LNCaP clone FGC (cell line): ENCODE measurements at regions not wholly inside any gene's neighbourhood (a gene's known extent, or its start where the extent isn't known, plus 50 kb on each side); places are given as distances from the start of the nearest gene placed in this dataset.

ENCODE experiments used
- DNase-seq: peaks from one replicate; pipeline ENCODE4 v3.0.0-alpha.2; 2011; ENCODE audit warnings: low read depth
- H3K4me3 ChIP-seq: 2 replicates; pipeline ENCODE4 v1.5.1; 2011; ENCODE audit warnings: mild to moderate bottlenecking, low read depth, low read length, control low read depth
- TF ChIP-seq, protein P1 (sequence below): IDR thresholded peaks from 2 replicates; pipeline ENCODE4 v1.5.1; 2012; ENCODE audit warnings: mild to moderate bottlenecking; ENCODE audit not compliant: control insufficient read depth, insufficient read depth; ENCODE audit errors: extremely low read depth

DNA sequence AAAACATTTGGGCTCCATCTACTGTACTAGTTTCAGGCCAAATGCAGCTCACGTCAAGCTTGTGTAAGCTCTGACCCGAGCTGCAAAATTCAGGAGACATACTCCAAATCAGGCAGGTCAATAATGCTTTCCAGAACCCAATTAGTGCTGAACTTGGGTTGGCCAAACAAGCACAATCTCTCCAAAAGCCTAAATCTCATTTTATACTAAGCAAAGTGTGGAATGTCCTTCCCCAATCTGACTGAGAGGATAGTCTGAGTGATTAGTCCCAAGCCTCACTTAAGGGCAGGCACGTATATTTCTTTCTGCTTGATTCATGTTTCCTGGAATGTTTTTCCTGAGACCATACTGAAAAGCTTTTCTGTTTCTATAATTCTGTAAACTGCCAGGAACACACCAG is 79.9 kb downstream of the NKX6-1 start:
- H3K4me3 ChIP-seq: no peak overlapping the region
- no peak for DNase-seq
- TF ChIP-seq, protein P1, sequence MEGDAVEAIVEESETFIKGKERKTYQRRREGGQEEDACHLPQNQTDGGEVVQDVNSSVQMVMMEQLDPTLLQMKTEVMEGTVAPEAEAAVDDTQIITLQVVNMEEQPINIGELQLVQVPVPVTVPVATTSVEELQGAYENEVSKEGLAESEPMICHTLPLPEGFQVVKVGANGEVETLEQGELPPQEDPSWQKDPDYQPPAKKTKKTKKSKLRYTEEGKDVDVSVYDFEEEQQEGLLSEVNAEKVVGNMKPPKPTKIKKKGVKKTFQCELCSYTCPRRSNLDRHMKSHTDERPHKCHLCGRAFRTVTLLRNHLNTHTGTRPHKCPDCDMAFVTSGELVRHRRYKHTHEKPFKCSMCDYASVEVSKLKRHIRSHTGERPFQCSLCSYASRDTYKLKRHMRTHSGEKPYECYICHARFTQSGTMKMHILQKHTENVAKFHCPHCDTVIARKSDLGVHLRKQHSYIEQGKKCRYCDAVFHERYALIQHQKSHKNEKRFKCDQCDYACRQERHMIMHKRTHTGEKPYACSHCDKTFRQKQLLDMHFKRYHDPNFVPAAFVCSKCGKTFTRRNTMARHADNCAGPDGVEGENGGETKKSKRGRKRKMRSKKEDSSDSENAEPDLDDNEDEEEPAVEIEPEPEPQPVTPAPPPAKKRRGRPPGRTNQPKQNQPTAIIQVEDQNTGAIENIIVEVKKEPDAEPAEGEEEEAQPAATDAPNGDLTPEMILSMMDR: no peak

DNA sequence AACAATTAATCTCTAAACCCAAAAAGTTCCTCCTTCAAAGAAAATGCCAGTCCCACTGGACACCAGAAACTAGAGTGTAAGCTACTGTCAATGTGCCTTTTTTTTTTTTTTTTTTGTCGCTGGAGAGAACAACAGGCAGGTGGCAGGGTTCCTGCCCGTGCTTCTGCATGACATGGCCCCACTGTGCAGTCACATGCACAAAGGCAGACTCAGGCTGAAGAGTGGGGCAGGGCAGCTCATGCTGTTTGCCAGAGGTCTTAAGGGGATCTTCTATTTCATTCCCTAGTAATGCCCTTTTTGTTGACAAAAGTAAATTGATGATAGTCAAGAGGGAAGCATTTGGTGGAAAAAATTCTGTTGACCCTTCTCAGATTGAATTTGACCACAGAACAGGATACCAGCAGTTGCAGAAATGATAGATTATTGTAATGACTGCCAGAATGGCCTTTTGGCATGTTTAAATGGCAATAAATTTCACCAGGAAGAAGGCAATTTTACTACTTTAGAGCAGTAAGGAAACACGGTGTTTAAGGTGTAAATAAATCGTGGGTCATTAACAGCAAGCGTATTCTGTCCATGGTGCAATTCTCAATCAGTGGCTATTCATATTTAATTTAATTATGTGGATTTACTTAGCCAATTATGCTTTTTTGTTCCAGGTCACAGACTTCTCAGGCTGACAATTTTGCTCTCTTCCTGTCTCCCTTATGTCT is 80.9 kb downstream of the NKX6-1 start:
- no peak for DNase-seq
- no peak overlapping the region for H3K4me3 ChIP-seq
- TF ChIP-seq, protein P1: no peak

DNA sequence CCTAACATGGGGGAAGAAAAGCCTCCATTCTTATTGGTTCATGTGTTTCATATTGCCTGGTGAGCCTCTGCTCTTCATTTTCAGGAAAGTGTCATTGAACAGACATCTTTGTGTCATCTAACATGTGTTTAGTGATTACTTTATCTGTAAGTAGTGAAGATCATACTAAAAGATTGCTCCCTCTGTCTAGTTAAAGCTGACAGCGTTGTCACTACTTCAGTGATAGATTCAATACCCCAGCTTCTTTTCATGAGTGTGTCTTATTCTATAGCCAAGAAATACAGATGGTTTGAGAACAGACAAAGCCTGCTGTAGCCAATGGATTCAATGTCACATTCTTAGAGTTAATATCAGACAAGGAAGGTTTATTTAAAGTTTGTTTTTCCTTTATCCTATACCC is 85.1 kb downstream of the NKX6-1 start:
- H3K4me3 ChIP-seq: no peak overlapping the region
- no peak for DNase-seq
- TF ChIP-seq, protein P1: no peak

DNA sequence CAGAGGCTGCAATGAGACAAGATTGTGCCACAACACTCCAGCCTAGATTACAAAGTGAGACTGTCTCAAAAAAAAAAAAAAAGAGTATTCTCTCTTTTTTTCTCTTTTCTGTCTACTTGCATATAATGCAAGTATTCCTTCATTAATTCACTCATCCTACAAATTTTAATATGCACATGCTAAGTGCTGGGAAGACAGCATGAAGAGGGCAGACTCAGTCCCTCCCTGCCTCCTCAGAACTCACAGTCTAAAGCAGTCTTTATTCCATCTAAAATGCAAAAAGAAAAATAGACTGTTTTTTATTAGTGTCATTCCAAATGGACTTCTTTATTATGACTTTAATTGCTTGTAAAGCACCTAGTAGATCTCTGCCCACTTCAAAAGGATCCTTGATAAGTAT is 85.6 kb downstream of the NKX6-1 start:
- DNase-seq: no peak
- TF ChIP-seq, protein P1: no peak
- no peak overlapping the region for H3K4me3 ChIP-seq

DNA sequence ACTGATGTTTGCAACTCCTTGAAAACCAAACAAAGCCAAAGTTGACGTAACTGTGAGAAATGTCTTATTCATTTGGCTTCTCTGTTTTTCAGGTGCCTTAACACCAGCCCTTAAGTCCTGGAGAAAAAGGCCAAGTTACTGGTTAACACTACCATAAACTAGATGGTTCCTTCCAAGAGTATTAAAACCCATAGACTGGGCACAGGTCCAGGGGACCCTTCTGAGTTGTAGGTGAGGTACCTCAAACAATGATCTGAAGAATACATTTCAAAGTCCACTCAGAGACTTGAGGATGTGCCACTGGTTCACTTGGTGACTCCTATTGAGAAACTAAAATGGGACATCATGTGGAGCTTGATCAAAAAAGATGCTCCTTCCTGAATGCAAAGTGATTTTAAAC is 87.0 kb downstream of the NKX6-1 start:
- no peak for DNase-seq
- TF ChIP-seq, protein P1: no peak
- H3K4me3 ChIP-seq: no peak overlapping the region

DNA sequence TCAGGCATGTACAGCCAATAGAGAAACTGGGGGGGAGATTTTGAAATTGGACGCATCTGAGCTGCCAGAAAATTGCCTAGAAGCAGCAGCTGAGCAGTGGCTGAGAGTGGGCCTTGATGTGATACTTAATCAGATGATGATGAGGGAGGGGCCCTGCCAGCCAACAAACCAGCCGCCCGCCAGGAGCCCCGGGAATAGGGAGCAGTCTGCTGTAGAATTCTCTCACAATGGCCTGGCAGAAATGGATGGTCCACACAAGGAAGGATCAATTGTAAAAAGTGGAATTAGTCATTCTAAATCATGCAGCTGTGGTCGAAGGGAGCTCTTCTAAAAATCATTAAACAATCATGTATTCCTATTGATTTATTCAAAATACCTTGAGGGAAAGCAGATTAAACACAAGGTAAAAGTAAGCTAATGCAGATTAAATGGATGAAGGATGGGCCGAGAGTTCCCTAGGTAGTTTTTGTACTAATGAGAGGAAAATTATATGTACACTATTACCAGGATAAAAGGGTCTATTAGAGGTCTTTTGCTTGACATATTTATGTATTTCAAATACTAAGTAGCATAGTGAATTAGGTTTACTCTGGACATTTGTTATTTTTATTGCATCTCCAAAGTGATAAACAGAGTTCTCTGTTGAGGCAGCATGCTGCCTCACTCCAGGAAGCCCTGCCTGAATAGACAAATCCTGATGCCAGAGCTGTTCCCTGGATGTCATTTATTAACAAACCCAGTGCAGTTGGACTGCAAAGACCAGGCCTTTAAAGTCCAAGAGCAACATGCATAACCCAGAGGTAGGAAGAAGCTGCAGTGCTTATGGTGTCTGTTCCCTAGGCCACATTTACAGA is 91.3 kb downstream of the NKX6-1 start:
- TF ChIP-seq, protein P1: no peak
- H3K4me3 ChIP-seq: no peak overlapping the region
- no peak for DNase-seq
